ENCODE measurements at regions not wholly inside any gene's neighbourhood (a gene's known extent, or its start where the extent isn't known, plus 50 kb on each side); places are given as distances from the start of the nearest gene placed in this dataset.

GRCh38 chr7:17502213-17503060 is 204.0 kb downstream of the AHR start:
- H3K36me3 Mint-ChIP-seq = no peaks in the 10 kb centered on the region
- no peak overlapping the region for H3K4me3 Mint-ChIP-seq
- no peak overlapping the region for H3K27ac Mint-ChIP-seq
- H3K4me1 Mint-ChIP-seq (ENCODE audit: low read depth) = no peaks in the 10 kb centered on the region
- no peaks in the 10 kb centered on the region for H3K9me3 Mint-ChIP-seq (ENCODE audit: low read depth)
- peaks cover 1% of the 10 kb centered on the region for H3K27me3 Mint-ChIP-seq

GRCh38 chr7:17506095-17506494 is 207.6 kb downstream of the AHR start:
- Mint-ChIP-seq H3K36me3 (no peaks in the 10 kb centered on the region), H3K4me1 (ENCODE audit: low read depth) (no peaks in the 10 kb centered on the region), H3K4me3 (no peak overlapping the region), H3K9me3 (ENCODE audit: low read depth) (no peaks in the 10 kb centered on the region), H3K27me3 (peaks cover 1% of the 10 kb centered on the region), H3K27ac (no peak overlapping the region)

- H3K27ac Mint-ChIP-seq = no peak overlapping the region
- H3K9me3 Mint-ChIP-seq (ENCODE audit: low read depth) = no peaks in the 10 kb centered on the region
- no peak overlapping the region for H3K4me3 Mint-ChIP-seq
- peaks cover 1% of the 10 kb centered on the region for H3K27me3 Mint-ChIP-seq
- no peaks in the 10 kb centered on the region for H3K36me3 Mint-ChIP-seq
- no peaks in the 10 kb centered on the region for H3K4me1 Mint-ChIP-seq (ENCODE audit: low read depth)
Measured at GRCh38 chr7:17506596-17506995, 208.1 kb downstream of the AHR start.

- Mint-ChIP-seq H3K27ac (no peak overlapping the region), H3K9me3 (ENCODE audit: low read depth) (no peaks in the 10 kb centered on the region), H3K4me3 (no peak overlapping the region), H3K4me1 (ENCODE audit: low read depth) (no peaks in the 10 kb centered on the region), H3K36me3 (no peaks in the 10 kb centered on the region), H3K27me3 (peaks cover 1% of the 10 kb centered on the region)
Measured at GRCh38 chr7:17507717-17508116, 209.3 kb downstream of the AHR start.

GRCh38 chr7:17512181-17512675 is 213.8 kb downstream of the AHR start:
- Mint-ChIP-seq H3K27me3 (peaks cover 2% of the 10 kb centered on the region), H3K4me1 (ENCODE audit: low read depth) (no peaks in the 10 kb centered on the region), H3K36me3 (no peaks in the 10 kb centered on the region), H3K9me3 (ENCODE audit: low read depth) (no peaks in the 10 kb centered on the region), H3K27ac (no peak overlapping the region), H3K4me3 (no peak overlapping the region)

- Mint-ChIP-seq H3K9me3 (ENCODE audit: low read depth) (no peaks in the 10 kb centered on the region), H3K4me3 (no peak overlapping the region), H3K27me3 (peaks cover 4% of the 10 kb centered on the region), H3K27ac (no peak overlapping the region), H3K4me1 (ENCODE audit: low read depth) (no peaks in the 10 kb centered on the region), H3K36me3 (no peaks in the 10 kb centered on the region)
Measured at GRCh38 chr7:17516771-17517170, 218.3 kb downstream of the AHR start.

- Mint-ChIP-seq H3K4me1 (ENCODE audit: low read depth) (no peaks in the 10 kb centered on the region), H3K27me3 (peaks cover 2% of the 10 kb centered on the region), H3K36me3 (no peaks in the 10 kb centered on the region), H3K9me3 (ENCODE audit: low read depth) (no peaks in the 10 kb centered on the region), H3K4me3 (no peak overlapping the region), H3K27ac (no peak overlapping the region)
Measured at GRCh38 chr7:17520941-17521340, 222.5 kb downstream of the AHR start.

- H3K9me3 Mint-ChIP-seq (ENCODE audit: low read depth) = no peaks in the 10 kb centered on the region
- no peaks in the 10 kb centered on the region for H3K4me1 Mint-ChIP-seq (ENCODE audit: low read depth)
- no peak overlapping the region for H3K4me3 Mint-ChIP-seq
- no peak overlapping the region for H3K27ac Mint-ChIP-seq
- peaks cover 3% of the 10 kb centered on the region for H3K27me3 Mint-ChIP-seq
- no peaks in the 10 kb centered on the region for H3K36me3 Mint-ChIP-seq
Measured at GRCh38 chr7:17521437-17521836, 223.0 kb downstream of the AHR start.

- Mint-ChIP-seq H3K9me3 (ENCODE audit: low read depth) (no peaks in the 10 kb centered on the region), H3K27me3 (peaks cover 1% of the 10 kb centered on the region), H3K36me3 (no peaks in the 10 kb centered on the region), H3K27ac (no peak overlapping the region), H3K4me1 (ENCODE audit: low read depth) (no peaks in the 10 kb centered on the region), H3K4me3 (no peak overlapping the region)
Measured at GRCh38 chr7:17523813-17524739, 225.6 kb downstream of the AHR start.

GRCh38 chr7:17524746-17525145 is 226.3 kb downstream of the AHR start:
- no peaks in the 10 kb centered on the region for H3K36me3 Mint-ChIP-seq
- peaks cover 1% of the 10 kb centered on the region for H3K27me3 Mint-ChIP-seq
- no peaks in the 10 kb centered on the region for H3K9me3 Mint-ChIP-seq (ENCODE audit: low read depth)
- no peak overlapping the region for H3K27ac Mint-ChIP-seq
- no peak overlapping the region for H3K4me3 Mint-ChIP-seq
- H3K4me1 Mint-ChIP-seq (ENCODE audit: low read depth) = no peaks in the 10 kb centered on the region

- Mint-ChIP-seq H3K4me1 (ENCODE audit: low read depth) (no peaks in the 10 kb centered on the region), H3K4me3 (no peak overlapping the region), H3K36me3 (no peaks in the 10 kb centered on the region), H3K27ac (no peak overlapping the region), H3K27me3 (peaks cover 1% of the 10 kb centered on the region), H3K9me3 (ENCODE audit: low read depth) (no peaks in the 10 kb centered on the region)
Measured at GRCh38 chr7:17526621-17527020, 228.2 kb downstream of the AHR start.

GRCh38 chr7:17528636-17529035 is 230.2 kb downstream of the AHR start:
- H3K4me3 Mint-ChIP-seq = no peak overlapping the region
- H3K27me3 Mint-ChIP-seq = peaks cover 8% of the 10 kb centered on the region
- H3K27ac Mint-ChIP-seq = no peak overlapping the region
- H3K36me3 Mint-ChIP-seq = no peaks in the 10 kb centered on the region
- no peaks in the 10 kb centered on the region for H3K9me3 Mint-ChIP-seq (ENCODE audit: low read depth)
- H3K4me1 Mint-ChIP-seq (ENCODE audit: low read depth) = no peaks in the 10 kb centered on the region

- peaks cover 8% of the 10 kb centered on the region for H3K27me3 Mint-ChIP-seq
- H3K4me1 Mint-ChIP-seq (ENCODE audit: low read depth) = no peaks in the 10 kb centered on the region
- no peaks in the 10 kb centered on the region for H3K9me3 Mint-ChIP-seq (ENCODE audit: low read depth)
- H3K36me3 Mint-ChIP-seq = no peaks in the 10 kb centered on the region
- no peak overlapping the region for H3K27ac Mint-ChIP-seq
- no peak overlapping the region for H3K4me3 Mint-ChIP-seq
Measured at GRCh38 chr7:17530244-17530643, 231.8 kb downstream of the AHR start.

- Mint-ChIP-seq H3K27ac (no peak overlapping the region), H3K4me1 (ENCODE audit: low read depth) (no peaks in the 10 kb centered on the region), H3K27me3 (peaks cover 8% of the 10 kb centered on the region), H3K9me3 (ENCODE audit: low read depth) (no peaks in the 10 kb centered on the region), H3K4me3 (no peak overlapping the region), H3K36me3 (no peaks in the 10 kb centered on the region)
Measured at GRCh38 chr7:17530741-17531421, 232.4 kb downstream of the AHR start.
